Endothelial cell (in vitro differentiated cells): ENCODE measurements at regions not wholly inside any gene's neighbourhood (a gene's known extent, or its start where the extent isn't known, plus 50 kb on each side); places are given as distances from the start of the nearest gene placed in this dataset.

ENCODE experiments used
- DNase-seq: peaks from one replicate; pipeline ENCODE4 v3.0.0; 2021; ENCODE audit warnings: low spot score
- H3K27ac Mint-ChIP-seq: one replicate; pipeline ENCODE4 v1.8.0; 2021; ENCODE audit warnings: mixed read lengths, inconsistent platforms; ENCODE audit not compliant: unreplicated experiment
- H3K27me3 Mint-ChIP-seq: one replicate; pipeline ENCODE4 v1.8.0; 2021; ENCODE audit warnings: mild to moderate bottlenecking, moderate library complexity, mixed read lengths, inconsistent platforms; ENCODE audit not compliant: unreplicated experiment
- H3K36me3 Mint-ChIP-seq: one replicate; pipeline ENCODE4 v1.8.0; 2021; ENCODE audit warnings: mild to moderate bottlenecking, low read depth, mixed read lengths, inconsistent platforms; ENCODE audit not compliant: unreplicated experiment
- H3K4me1 Mint-ChIP-seq: one replicate; pipeline ENCODE4 v1.8.0; 2021; ENCODE audit warnings: mild to moderate bottlenecking, mixed read lengths, inconsistent platforms; ENCODE audit not compliant: unreplicated experiment
- H3K4me3 Mint-ChIP-seq: one replicate; pipeline ENCODE4 v1.8.0; 2021; ENCODE audit warnings: mild to moderate bottlenecking, mixed read lengths, inconsistent platforms; ENCODE audit not compliant: unreplicated experiment
- H3K9me3 Mint-ChIP-seq: one replicate; pipeline ENCODE4 v1.8.0; 2021; ENCODE audit warnings: mixed read lengths, inconsistent platforms; ENCODE audit not compliant: unreplicated experiment
- TF ChIP-seq, protein P1 (sequence below): fragments of 200-600 bp; sonication (generic); IDR thresholded peaks from one replicate; pipeline ENCODE4 v1.5.0; 2021; ENCODE audit warnings: antibody characterized with exemption; ENCODE audit not compliant: unreplicated experiment

DNA sequence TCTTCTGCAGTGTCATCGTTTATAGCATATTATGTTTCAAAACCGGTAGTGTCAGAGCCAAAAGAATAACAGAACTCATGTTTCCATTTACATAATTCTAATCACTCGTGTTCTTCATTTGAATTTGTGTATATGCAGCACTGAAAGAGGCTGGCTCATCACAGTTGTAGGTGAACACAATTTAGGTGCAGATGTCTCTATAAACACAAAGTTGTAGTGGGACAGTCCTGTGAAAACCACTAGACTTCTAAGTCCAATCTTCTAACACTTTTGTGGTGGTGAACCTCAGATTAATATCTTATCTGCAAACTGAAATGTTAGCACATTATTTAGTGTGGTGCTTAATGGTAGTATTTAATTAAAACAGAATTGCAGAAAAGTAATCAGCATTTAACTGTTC lies 872.4 kb downstream of the C4orf33 start:
- Mint-ChIP-seq H3K4me3 (no peak overlapping the region), H3K36me3 (no peaks in the 10 kb centered on the region), H3K27me3 (no peaks in the 10 kb centered on the region), H3K4me1 (no peaks in the 10 kb centered on the region), H3K9me3 (no peaks in the 10 kb centered on the region), H3K27ac (no peak overlapping the region)
- no peak for DNase-seq
- TF ChIP-seq, protein P1, sequence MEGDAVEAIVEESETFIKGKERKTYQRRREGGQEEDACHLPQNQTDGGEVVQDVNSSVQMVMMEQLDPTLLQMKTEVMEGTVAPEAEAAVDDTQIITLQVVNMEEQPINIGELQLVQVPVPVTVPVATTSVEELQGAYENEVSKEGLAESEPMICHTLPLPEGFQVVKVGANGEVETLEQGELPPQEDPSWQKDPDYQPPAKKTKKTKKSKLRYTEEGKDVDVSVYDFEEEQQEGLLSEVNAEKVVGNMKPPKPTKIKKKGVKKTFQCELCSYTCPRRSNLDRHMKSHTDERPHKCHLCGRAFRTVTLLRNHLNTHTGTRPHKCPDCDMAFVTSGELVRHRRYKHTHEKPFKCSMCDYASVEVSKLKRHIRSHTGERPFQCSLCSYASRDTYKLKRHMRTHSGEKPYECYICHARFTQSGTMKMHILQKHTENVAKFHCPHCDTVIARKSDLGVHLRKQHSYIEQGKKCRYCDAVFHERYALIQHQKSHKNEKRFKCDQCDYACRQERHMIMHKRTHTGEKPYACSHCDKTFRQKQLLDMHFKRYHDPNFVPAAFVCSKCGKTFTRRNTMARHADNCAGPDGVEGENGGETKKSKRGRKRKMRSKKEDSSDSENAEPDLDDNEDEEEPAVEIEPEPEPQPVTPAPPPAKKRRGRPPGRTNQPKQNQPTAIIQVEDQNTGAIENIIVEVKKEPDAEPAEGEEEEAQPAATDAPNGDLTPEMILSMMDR, result no peak

DNA sequence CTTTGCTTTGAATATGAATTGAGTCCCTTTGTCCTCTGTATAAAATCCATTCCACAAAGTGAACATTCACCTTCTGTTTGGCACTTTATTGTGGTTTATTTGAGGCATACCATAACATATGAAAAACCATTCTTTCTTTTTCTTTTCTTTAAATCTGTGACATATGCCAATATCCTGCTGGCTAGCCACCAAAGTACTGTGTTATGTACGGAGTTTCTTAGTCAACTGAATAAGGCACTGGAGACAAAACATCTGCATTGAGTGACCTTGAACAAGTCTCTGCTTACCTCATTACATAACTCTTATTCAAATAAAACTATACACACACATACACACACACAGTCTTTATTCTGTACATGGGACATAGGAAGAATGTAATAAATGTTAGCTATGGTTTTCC lies 872.8 kb downstream of the C4orf33 start:
- TF ChIP-seq, protein P1, result no peak
- H3K27me3 Mint-ChIP-seq, result no peaks in the 10 kb centered on the region
- DNase-seq, result no peak
- H3K9me3 Mint-ChIP-seq, result no peaks in the 10 kb centered on the region
- H3K4me1 Mint-ChIP-seq, result no peaks in the 10 kb centered on the region
- H3K27ac Mint-ChIP-seq, result no peak overlapping the region
- no peak overlapping the region for H3K4me3 Mint-ChIP-seq
- no peaks in the 10 kb centered on the region for H3K36me3 Mint-ChIP-seq

DNA sequence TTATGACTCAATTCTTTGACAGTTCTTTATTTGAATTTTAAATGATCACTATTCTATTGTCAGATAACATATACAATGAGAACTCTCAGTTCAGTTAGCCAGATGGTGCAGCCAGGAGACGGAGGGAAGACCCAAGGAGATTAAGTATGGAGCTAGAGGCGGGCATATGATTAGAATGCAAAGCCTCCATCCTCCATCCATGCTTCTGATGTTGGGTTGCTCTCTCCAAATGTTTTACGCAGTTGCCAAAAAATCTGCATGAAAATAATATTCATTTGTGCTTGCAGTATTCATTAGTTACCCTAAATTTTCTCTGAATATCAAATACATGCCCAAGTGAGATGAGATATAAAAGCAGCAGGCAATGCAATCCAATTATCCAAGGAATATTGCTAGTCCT lies 874.8 kb downstream of the C4orf33 start:
- DNase-seq, result no peak
- TF ChIP-seq, protein P1, result no peak
- Mint-ChIP-seq H3K36me3 (no peaks in the 10 kb centered on the region), H3K9me3 (no peaks in the 10 kb centered on the region), H3K4me3 (no peak overlapping the region), H3K27me3 (no peaks in the 10 kb centered on the region), H3K4me1 (no peaks in the 10 kb centered on the region), H3K27ac (no peak overlapping the region)

DNA sequence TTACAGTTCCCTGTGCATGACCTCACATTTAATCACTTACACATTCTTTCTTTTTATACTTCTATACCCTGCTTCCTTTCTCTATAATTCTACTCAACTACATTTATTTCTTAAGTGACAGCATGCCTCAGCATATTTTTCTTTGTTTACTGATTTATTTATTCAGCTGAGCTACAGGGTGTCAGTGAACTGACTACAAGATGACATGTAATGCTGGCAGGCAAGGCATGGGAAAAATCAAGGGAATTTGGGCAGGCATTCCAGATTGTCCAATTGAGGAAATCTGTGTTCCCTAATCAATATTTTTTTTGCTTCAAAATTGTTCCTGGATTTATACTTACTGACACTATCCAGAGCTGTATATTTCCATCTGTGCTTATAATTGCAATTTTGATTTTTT lies 875.5 kb downstream of the C4orf33 start:
- no peaks in the 10 kb centered on the region for H3K36me3 Mint-ChIP-seq

DNA sequence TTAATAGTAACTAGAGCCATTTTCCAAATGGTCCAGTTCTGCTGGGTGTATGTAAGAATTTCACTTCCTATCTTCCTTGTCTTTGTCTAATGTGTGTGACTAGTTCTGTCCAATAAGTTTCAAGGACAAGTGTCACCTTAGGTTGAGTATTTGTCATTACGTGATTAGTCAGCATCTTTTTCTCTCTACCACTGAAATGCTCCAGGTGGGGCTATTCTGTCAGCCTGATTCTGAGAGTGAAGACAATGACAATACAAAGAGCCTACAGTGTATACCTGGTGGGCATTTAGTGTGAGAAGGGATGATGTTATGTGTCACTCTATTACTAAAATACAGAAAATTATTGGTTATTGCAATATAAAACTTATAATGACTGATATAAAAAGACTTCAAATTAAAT lies 876.3 kb downstream of the C4orf33 start:
- no peak overlapping the region for H3K4me3 Mint-ChIP-seq
- H3K36me3 Mint-ChIP-seq, result no peaks in the 10 kb centered on the region
- no peak overlapping the region for H3K27ac Mint-ChIP-seq
- no peak for DNase-seq
- TF ChIP-seq, protein P1, result no peak
- H3K27me3 Mint-ChIP-seq, result no peaks in the 10 kb centered on the region
- no peaks in the 10 kb centered on the region for H3K4me1 Mint-ChIP-seq
- no peaks in the 10 kb centered on the region for H3K9me3 Mint-ChIP-seq

More for the DNA sequence above, 875.5 kb downstream of the C4orf33 start:
- no peak for DNase-seq
- Mint-ChIP-seq H3K27me3 (no peaks in the 10 kb centered on the region), H3K27ac (no peak overlapping the region), H3K4me1 (no peaks in the 10 kb centered on the region), H3K4me3 (no peak overlapping the region), H3K9me3 (no peaks in the 10 kb centered on the region)
- TF ChIP-seq, protein P1, result no peak
